Trophoblast cell (in vitro differentiated cells and primary cell): ENCODE measurements at regions not wholly inside any gene's neighbourhood (a gene's known extent, or its start where the extent isn't known, plus 50 kb on each side); places are given as distances from the start of the nearest gene placed in this dataset.

ENCODE experiments used
- DNase-seq, 2 donors: peaks; one replicate each; pipeline ENCODE4 v3.0.0-alpha.2; 2016
- H2AFZ ChIP-seq: 2 replicates; pipeline ENCODE4 v1.6.1; 2013; ENCODE audit warnings: low read length, moderate library complexity, mild to moderate bottlenecking; ENCODE audit not compliant: insufficient read depth, poor library complexity
- H2AK5ac ChIP-seq: 2 replicates; pipeline ENCODE4 v1.6.1; 2013; ENCODE audit warnings: mild to moderate bottlenecking, low read length
- H2BK120ac ChIP-seq: 2 replicates; pipeline ENCODE4 v1.6.1; 2013; ENCODE audit warnings: low read length, mild to moderate bottlenecking, moderate library complexity; ENCODE audit not compliant: insufficient read depth, poor library complexity
- H2BK12ac ChIP-seq: 2 replicates; pipeline ENCODE4 v1.6.1; 2013; ENCODE audit warnings: mild to moderate bottlenecking, low read length, moderate library complexity
- H2BK5ac ChIP-seq: 2 replicates; pipeline ENCODE4 v1.6.1; 2013; ENCODE audit warnings: low read length, low read depth, moderate library complexity, mild to moderate bottlenecking; ENCODE audit not compliant: poor library complexity
- H3K14ac ChIP-seq: 2 replicates; pipeline ENCODE4 v1.6.1; 2013; ENCODE audit warnings: mild to moderate bottlenecking, low read length
- H3K18ac ChIP-seq: 2 replicates; pipeline ENCODE4 v1.6.1; 2013; ENCODE audit warnings: mild to moderate bottlenecking, low read length
- H3K23ac ChIP-seq: 2 replicates; pipeline ENCODE4 v1.6.1; 2013; ENCODE audit warnings: low read length
- H3K27ac ChIP-seq: 2 replicates; pipeline ENCODE4 v1.5.1; 2013; ENCODE audit warnings: low read depth, mild to moderate bottlenecking, inconsistent platforms, low read length, moderate library complexity
- H3K27me3 ChIP-seq: 2 replicates; pipeline ENCODE4 v1.6.1; 2013; ENCODE audit warnings: inconsistent platforms, mild to moderate bottlenecking, low read length, moderate library complexity; ENCODE audit not compliant: insufficient read depth
- H3K36me3 ChIP-seq, 2 experiments: 1 replicate in 1 of 2; 2 replicates in 1 of 2; pipeline ENCODE4 v1.6.1; 2013; ENCODE audit warnings: low read length in 2 of 2, mild to moderate bottlenecking in 2 of 2, moderate library complexity in 1 of 2; ENCODE audit not compliant: insufficient read depth in 2 of 2, control insufficient read depth in 1 of 2
- H3K4ac ChIP-seq: 2 replicates; pipeline ENCODE4 v1.6.1; 2013; ENCODE audit warnings: low read depth, mild to moderate bottlenecking, low read length, moderate library complexity
- H3K4me1 ChIP-seq, 2 experiments: 1 replicate in 1 of 2; 2 replicates in 1 of 2; pipeline ENCODE4 v1.6.1; 2013; ENCODE audit warnings: low read length in 2 of 2, mild to moderate bottlenecking in 2 of 2, moderate library complexity in 1 of 2; ENCODE audit not compliant: insufficient read depth in 2 of 2, control insufficient read depth in 1 of 2
- H3K4me2 ChIP-seq: 2 replicates; pipeline ENCODE4 v1.6.1; 2013; ENCODE audit warnings: inconsistent platforms, mild to moderate bottlenecking, low read length, moderate library complexity
- H3K4me3 ChIP-seq: 2 replicates; pipeline ENCODE4 v1.5.1; 2013; ENCODE audit warnings: mild to moderate bottlenecking, low read depth, low read length, inconsistent platforms
- H3K79me1 ChIP-seq: one replicate; pipeline ENCODE4 v1.6.1; 2013; ENCODE audit warnings: low read length
- H3K79me2 ChIP-seq: 2 replicates; pipeline ENCODE4 v1.6.1; 2013; ENCODE audit warnings: low read length, mild to moderate bottlenecking; ENCODE audit not compliant: control insufficient read depth, insufficient read depth, poor library complexity
- H3K9ac ChIP-seq: 2 replicates; pipeline ENCODE4 v1.6.1; 2013; ENCODE audit warnings: mild to moderate bottlenecking, low read length
- H3K9me3 ChIP-seq: 2 replicates; pipeline ENCODE4 v1.6.1; 2013; ENCODE audit warnings: low read depth, mild to moderate bottlenecking, control low read depth, inconsistent platforms, low read length; ENCODE audit not compliant: insufficient read depth
- H4K12ac ChIP-seq: 2 replicates; pipeline ENCODE4 v1.6.1; 2013; ENCODE audit warnings: low read depth, mild to moderate bottlenecking, low read length, moderate library complexity
- H4K8ac ChIP-seq: 2 replicates; pipeline ENCODE4 v1.6.1; 2013; ENCODE audit warnings: low read depth, mild to moderate bottlenecking, low read length, moderate library complexity
- H4K91ac ChIP-seq: one replicate; pipeline ENCODE4 v1.6.1; 2013; ENCODE audit warnings: low read depth, mild to moderate bottlenecking, low read length, moderate library complexity
- WGBS: extraction: QIAGEN DNeasy Blood & Tissue Kit; methylation state at CpG from one replicate; pipeline ENCODE4 v1.1.7; 2013; ENCODE audit warnings: missing lambda C conversion rate; ENCODE audit not compliant: insufficient read length, insufficient coverage; ENCODE audit errors: extremely low coverage; 5-methylcytosine and 5-hydroxymethylcytosine counted together

GRCh38 chr9:85112391-85112790 is 442.9 kb downstream of the NTRK2 start:
- Histone ChIP-seq H2AK5ac (no peak overlapping the region), H4K8ac (no peak overlapping the region), H3K4me3 (no peak overlapping the region), H3K27me3 (no peaks in the 10 kb centered on the region), H3K27ac (no peak overlapping the region), H3K4me1 (no peaks in the 10 kb centered on the region), H3K79me1 (no peaks in the 10 kb centered on the region), H4K12ac (no peak overlapping the region), H3K4me2 (no peak overlapping the region), H3K9me3 (no peaks in the 10 kb centered on the region), H3K18ac (no peak overlapping the region), H3K79me2 (no peaks in the 10 kb centered on the region), H2AFZ (no peak overlapping the region), H3K23ac (no peak overlapping the region), H2BK5ac (no peak overlapping the region), H2BK120ac (no peak overlapping the region), H3K14ac (no peak overlapping the region), H4K91ac (no peak overlapping the region), H3K36me3 (no peaks in the 10 kb centered on the region), H3K4ac (no peak overlapping the region), H3K9ac (no peak overlapping the region), H2BK12ac (no peak overlapping the region)
- no CpG with 5 or more reads among the region's 2 CpGs for WGBS
- DNase-seq = no peak

GRCh38 chr9:85108746-85109145 is 439.2 kb downstream of the NTRK2 start:
- no peak overlapping the region for H3K4ac ChIP-seq
- no peak for DNase-seq
- H3K79me2 ChIP-seq = no peaks in the 10 kb centered on the region
- no peaks in the 10 kb centered on the region for H3K36me3 ChIP-seq
- H2BK5ac ChIP-seq = no peak overlapping the region
- no peak overlapping the region for H2AK5ac ChIP-seq
- H2BK120ac ChIP-seq = no peak overlapping the region
- H3K27me3 ChIP-seq = no peaks in the 10 kb centered on the region
- H2BK12ac ChIP-seq = no peak overlapping the region
- no peak overlapping the region for H3K23ac ChIP-seq
- H3K27ac ChIP-seq = no peak overlapping the region
- no peaks in the 10 kb centered on the region for H3K9me3 ChIP-seq
- H2AFZ ChIP-seq = no peak overlapping the region
- no peaks in the 10 kb centered on the region for H3K4me1 ChIP-seq
- H3K79me1 ChIP-seq = no peaks in the 10 kb centered on the region
- no peak overlapping the region for H4K91ac ChIP-seq
- no peak overlapping the region for H4K8ac ChIP-seq
- H3K14ac ChIP-seq = no peak overlapping the region
- H3K4me2 ChIP-seq = no peak overlapping the region
- no peak overlapping the region for H4K12ac ChIP-seq
- H3K9ac ChIP-seq = no peak overlapping the region
- H3K18ac ChIP-seq = no peak overlapping the region
- no peak overlapping the region for H3K4me3 ChIP-seq

GRCh38 chr9:85108229-85108628 is 438.7 kb downstream of the NTRK2 start:
- no peak for DNase-seq
- Histone ChIP-seq H3K18ac (no peak overlapping the region), H3K14ac (no peak overlapping the region), H2AK5ac (no peak overlapping the region), H3K79me2 (no peaks in the 10 kb centered on the region), H2AFZ (no peak overlapping the region), H3K4me3 (no peak overlapping the region), H3K27me3 (no peaks in the 10 kb centered on the region), H4K12ac (no peak overlapping the region), H3K4me2 (no peak overlapping the region), H4K91ac (no peak overlapping the region), H3K4me1 (no peaks in the 10 kb centered on the region), H3K79me1 (no peaks in the 10 kb centered on the region), H3K27ac (no peak overlapping the region), H3K9me3 (no peaks in the 10 kb centered on the region), H3K23ac (no peak overlapping the region), H3K9ac (no peak overlapping the region), H4K8ac (no peak overlapping the region), H3K36me3 (no peaks in the 10 kb centered on the region), H2BK120ac (no peak overlapping the region), H3K4ac (no peak overlapping the region), H2BK5ac (no peak overlapping the region), H2BK12ac (no peak overlapping the region)
- no CpG with 5 or more reads among the region's 6 CpGs for WGBS

- Histone ChIP-seq H3K4me2 (no peak overlapping the region), H2BK120ac (no peak overlapping the region), H3K18ac (no peak overlapping the region), H3K27me3 (no peaks in the 10 kb centered on the region), H3K27ac (no peak overlapping the region), H2AK5ac (no peak overlapping the region), H3K9ac (no peak overlapping the region), H3K36me3 (no peaks in the 10 kb centered on the region), H3K4me3 (no peak overlapping the region), H3K79me1 (no peaks in the 10 kb centered on the region), H4K12ac (no peak overlapping the region), H3K14ac (no peak overlapping the region), H4K91ac (no peak overlapping the region), H3K79me2 (no peaks in the 10 kb centered on the region), H2BK5ac (no peak overlapping the region), H4K8ac (no peak overlapping the region), H2BK12ac (no peak overlapping the region), H2AFZ (no peak overlapping the region), H3K23ac (no peak overlapping the region), H3K9me3 (no peaks in the 10 kb centered on the region), H3K4me1 (no peaks in the 10 kb centered on the region), H3K4ac (no peak overlapping the region)
- no CpG with 5 or more reads among the region's 2 CpGs for WGBS
- DNase-seq = no peak
Observed at GRCh38 chr9:85089188-85089969, 419.9 kb downstream of the NTRK2 start.
